ENCODE measurements at regions not wholly inside any gene's neighbourhood (a gene's known extent, or its start where the extent isn't known, plus 50 kb on each side); places are given as distances from the start of the nearest gene placed in this dataset.

- TF ChIP-seq ZNF274 (IDR thresholded peaks at IDR 0.05; ENCODE audit: low read depth, low read length) (no peak), YY1 (IDR thresholded peaks at IDR 0.05; ENCODE audit: insufficient read depth, insufficient read length) (no peak)
Observed at GRCh38 chr21:19461481-19462205, 1058.1 kb upstream of the TMPRSS15 start.

All from NT2/D1 (cell line).